GM18511 (cell line): ENCODE measurements at regions not wholly inside any gene's neighbourhood (a gene's known extent, or its start where the extent isn't known, plus 50 kb on each side); places are given as distances from the start of the nearest gene placed in this dataset.
"Not testable (repeated sequence)": the region's sequence is repeated elsewhere in the genome, so short reads cannot be mapped to it uniquely, and the experiment has no call there.

Experiments
- ATAC-seq: cut with Tn5 transposase; IDR thresholded peaks from one replicate; pipeline ENCODE4 v1.9.1; 2021; ENCODE audit warnings: mild to moderate bottlenecking, moderate library complexity; ENCODE audit not compliant: unreplicated experiment

DNA sequence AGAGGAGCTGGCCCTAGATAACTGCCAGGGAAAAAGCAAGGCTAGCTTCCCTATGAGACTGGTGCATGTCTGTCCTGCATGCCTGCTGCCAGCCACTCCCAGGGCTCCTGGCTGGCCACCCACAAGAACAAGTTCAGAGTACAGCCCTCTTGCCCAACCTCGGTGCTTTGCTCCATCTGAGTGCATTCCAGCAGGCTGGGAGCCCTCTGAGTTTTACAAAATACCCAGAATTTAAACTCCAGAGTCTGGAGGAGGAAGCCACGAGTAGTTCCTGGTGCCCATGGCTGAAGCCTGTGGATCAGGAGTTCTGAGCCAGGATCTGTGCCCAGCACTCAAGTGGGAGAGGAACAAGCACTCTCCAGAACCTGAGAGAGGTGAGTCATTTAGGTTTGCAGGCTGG is 111.6 kb downstream of the MAGEE2 start:
- no peak for ATAC-seq

DNA sequence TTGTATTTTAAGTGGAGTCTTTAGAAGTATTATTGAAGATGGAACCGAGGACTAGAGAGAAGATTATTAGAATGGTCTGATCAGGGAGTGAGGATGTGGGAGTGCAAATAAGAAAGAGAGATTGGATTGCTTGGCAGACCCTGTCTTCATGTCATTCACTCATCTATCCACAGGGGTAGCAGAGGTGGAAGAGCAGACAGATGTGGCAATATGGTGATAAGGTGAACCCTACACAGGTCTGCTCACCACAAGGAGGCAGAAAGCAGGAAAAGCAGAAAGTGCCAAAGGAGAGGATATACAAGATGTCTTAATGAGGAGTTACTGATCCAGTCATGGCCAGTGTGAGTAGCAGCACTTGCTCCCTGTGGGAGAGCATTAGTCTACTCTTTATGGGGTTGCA is 129.4 kb downstream of the MAGEE2 start:
- ATAC-seq: no peak

DNA sequence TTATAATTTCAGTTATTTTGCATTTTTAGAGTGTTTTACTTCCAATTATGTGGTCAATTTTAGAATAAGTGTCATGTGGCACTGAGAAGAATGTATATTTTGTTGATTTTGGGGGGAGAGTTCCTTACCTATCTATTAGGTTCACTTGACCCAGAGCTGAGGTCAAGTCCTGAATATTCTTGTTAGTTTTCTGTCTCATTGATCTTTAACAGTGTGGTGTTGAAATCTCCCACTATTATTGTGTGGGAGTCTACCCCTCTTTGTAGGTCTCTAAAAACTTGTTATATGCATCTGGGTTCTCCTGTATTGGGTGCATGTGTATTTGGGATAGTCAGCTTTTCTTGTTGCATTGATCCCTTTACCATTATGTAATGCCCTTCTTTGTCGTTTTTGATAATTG is 127.0 kb upstream of the ZDHHC15 start:
- ATAC-seq: no peak

DNA sequence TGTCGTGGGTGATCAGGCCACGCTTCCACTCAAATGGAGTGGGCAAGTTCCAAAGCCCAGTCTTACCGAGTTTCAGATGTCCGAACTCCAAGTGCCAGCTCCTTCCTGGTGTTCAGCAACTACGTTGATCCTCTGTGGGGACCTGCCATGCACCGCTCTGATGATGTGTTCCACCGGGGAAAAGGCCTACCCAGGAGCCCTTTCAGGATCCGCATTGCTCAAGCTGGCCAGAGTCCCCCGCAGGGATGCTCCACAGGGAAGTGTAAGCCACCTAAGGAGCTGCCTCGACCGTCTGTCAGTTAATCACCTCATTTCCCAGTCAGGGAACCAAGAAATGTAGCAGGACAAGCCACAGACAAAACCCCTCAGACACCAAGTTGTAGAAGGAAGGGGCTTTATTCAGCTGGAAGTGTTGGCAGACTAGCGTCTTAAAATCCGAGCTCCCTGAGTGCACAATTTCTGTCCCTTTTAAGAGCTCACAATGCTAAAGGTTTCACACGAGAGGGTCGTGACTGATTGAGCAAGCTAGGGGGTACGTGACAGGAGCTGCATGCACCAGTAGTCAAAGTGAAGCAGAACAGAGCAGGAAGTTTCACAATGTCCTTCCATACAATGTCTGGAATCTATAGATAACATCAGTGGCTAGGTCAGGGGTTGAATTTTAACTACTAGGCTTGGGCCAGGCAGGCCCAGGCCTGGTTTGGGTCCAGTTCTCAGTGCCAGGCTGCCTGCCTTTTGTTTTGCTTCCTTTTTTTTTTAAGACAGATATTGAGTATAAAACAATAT is 126.2 kb upstream of the ZDHHC15 start:
- no peak for ATAC-seq

DNA sequence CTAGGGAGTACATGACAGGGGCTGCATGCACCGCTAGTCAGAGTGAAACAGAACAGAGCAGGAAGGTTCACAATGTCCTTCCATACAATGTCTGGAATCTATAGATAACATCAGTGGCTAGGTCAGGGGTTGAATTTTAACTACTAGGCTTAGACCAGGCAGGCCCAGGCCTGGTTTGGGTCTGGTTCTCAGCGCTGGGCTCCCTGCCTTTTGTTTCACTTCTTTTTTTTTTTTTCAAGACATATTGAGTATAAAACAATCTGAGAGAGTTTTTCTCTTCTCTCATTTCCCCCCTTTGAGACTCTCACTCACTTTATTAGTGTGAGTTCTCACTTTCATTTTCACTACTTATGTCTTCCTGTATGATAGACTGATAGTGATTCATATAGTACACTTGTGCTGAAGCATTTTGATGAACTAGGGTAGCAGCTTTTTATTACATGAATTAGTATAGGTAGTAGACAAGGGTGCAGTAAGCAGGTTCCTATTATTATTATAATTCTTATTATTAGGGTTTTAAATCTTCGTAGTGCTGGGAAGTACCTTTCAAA is 120.0 kb upstream of the ZDHHC15 start:
- no peak for ATAC-seq

DNA sequence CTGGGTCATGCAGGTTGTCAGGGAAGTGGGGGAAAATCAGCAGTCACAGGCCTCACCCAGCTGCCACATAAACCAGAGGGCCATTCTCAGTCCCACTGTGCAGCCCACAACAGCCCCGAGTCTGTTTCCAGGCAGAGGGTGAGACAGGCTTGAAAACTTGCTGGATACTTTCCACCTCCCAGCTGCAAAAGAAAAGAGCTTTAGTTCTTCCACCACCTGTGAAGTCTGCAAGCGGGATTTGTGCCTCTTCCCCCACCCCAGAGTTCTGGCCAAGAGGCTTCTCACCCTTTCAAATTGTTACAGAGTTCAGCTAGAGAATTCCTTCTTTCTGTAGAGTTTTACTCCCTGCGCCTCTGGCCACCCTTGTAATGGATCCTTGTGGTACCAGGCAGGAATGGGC is 115.5 kb upstream of the ZDHHC15 start:
- ATAC-seq: no peak

DNA sequence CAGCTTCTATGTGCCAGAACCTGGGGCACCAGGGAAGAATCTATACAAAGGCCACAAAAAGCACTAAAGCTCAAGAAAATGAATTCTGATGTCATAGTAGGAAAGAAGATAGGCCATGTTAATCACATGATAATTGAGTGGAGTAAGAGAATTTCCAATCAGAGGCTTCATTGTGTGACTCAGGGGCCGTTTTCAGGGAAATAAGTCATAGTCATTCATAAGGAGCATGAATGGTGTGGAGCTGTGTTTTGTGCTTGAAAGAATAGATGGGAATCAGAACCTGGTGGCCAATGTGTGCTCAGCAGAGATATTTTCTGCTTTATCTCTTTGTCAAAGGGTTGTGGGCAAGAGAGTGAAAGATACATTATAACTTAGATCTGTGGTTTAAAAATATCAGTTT is 102.4 kb upstream of the ZDHHC15 start:
- ATAC-seq: no peak

DNA sequence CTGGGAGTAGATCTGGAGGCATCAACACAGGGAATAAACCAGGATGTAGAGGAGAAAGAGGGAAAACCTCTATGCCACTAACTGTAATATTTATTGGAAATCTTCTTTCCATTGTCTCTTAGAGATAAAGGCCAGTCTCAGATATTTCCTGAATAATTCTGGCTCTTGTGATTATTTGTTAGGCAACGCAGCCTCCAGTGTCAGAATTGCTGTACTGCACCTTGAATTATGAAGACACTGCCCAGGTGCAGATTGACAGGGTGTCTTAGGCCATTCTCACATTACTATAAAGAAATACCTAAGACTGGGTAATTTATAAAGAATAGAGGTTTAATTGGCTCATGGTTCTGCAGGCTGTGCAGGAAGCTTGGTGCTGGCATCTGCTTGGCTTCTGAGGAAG is 100.7 kb upstream of the ZDHHC15 start:
- no peak for ATAC-seq

DNA sequence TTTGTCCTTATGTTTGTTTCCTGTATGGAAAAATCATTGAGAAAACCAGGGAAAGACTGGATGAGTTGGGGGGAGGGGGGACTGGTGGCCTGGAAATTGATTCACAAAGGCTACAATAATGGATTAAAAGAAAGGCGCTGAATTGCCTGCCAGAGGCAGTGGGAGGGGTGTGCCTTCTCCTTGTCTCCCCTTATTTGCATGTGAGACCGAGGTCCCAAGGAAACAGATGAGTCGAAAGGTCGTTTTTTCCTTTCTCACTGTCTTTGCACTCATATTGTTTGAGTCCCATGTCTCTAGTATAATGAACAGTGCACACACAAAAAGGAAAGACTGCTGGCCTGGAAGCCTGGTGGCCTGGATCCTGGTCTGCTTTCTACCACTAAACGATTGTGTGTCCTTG is 86.6 kb upstream of the ZDHHC15 start:
- ATAC-seq: no peak

DNA sequence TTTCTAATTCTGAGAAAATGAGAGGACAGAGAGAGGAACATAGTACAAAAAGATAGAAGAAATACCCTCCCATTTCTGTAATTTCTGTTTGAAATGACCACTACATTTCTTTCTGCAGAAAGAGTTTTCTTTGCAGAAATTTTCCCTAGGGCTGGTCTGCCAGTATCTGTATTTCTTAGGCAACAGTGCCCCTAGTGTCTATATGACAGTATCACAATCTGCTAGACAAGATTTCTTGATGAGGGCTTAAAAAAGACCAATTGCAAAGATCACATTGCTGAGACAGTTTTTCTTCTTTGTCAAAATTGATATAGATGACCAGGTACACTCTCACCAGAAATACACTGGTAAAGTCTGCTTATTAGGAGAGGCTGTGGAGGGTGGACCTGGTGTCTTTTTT is 81.0 kb upstream of the ZDHHC15 start:
- peak; percentile 80 for ATAC-seq

DNA sequence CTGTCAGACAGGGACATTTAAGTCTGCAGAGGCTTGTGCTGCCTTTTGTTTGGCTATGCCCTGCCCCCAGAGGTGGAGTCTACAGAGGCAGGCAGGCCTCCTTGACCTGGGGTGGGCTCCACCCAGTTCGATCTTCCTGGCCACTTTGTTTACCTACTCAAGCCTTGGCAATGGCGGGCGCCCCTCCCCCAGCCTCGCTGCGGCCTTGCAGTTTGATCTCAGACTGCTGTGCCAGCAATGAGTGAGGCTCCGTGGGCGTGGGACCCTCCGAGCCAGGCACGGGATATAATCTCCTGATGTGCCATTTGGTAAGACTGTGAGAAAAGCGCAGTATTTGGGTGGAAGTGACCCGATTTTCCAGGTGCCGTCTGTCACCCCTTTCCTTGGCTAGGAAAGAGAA is 79.2 kb upstream of the ZDHHC15 start:
- ATAC-seq: not testable (repeated sequence)

DNA sequence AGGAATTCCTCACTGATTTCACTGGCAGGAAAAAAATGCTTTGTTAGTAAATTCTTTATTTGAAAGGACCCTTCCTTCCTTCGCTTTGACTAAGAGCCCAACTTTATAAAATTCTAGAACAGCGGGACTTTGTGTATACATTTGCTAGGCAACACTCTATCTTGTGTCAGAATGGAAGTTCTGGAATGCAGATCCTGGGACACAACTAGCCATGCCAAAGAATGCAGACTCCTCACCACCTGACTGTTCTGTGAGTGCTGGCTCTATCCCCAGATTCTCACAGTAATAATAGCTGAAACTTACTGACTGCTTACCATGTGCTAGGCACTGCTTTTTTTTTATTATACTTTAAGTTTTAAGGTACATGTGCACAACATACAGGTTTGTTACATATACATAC is 73.3 kb upstream of the ZDHHC15 start:
- ATAC-seq: no peak

DNA sequence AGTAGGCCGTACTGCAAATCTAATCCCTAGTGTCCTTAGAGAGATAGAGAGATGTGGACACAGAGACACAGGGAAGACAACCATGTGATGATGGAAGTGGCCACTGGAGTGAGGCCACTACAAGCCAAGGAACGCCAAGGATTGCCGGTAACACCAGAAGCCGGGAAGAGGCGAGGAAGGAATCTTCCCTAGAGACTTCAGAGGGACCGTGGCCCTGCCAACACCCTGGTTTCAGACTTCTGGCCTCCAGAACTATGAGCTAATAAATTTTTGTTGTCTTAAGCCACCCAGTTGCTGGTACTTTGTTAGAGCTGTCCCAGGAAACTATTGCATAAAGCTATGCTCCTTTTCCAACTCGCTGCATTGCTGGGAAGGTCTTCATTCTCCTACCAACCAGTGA is 70.3 kb upstream of the ZDHHC15 start:
- not testable (repeated sequence) for ATAC-seq

DNA sequence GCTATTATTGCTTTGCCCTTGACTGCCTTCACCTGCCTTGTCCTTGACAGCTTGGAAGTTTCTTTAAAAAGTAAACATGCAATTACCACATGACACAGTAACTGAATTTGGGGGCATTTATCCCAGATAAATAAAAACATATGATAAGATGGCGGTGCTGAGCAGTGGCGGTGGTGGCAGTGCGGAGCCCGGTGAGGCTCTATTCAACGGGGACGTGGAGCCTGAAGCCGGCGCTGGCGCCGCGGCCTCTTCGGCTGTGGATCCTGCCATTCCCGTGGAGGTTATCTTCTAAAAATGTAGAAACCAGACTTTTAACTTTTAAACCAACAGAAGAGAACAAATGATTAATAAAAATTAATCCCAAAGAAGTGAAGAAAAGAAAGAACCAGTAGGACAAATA is 59.7 kb upstream of the ZDHHC15 start:
- ATAC-seq: no peak
